Mononuclear cell (primary cell): ENCODE measurements at regions not wholly inside any gene's neighbourhood (a gene's known extent, or its start where the extent isn't known, plus 50 kb on each side); places are given as distances from the start of the nearest gene placed in this dataset.

ENCODE experiments used
- H3K27me3 ChIP-seq: 2 replicates; pipeline ENCODE4 v1.6.0; 2011; ENCODE audit warnings: low read length, control low read depth; ENCODE audit not compliant: insufficient read depth
- H3K4me1 ChIP-seq: 2 replicates; pipeline ENCODE4 v1.5.1; 2011; ENCODE audit warnings: mild to moderate bottlenecking, low read length, control low read depth; ENCODE audit not compliant: insufficient read depth
- H3K4me3 ChIP-seq: 2 replicates; pipeline ENCODE4 v1.5.1; 2011; ENCODE audit warnings: mild to moderate bottlenecking, low read length, moderate library complexity
- H3K9me3 ChIP-seq: 2 replicates; pipeline ENCODE4 v1.5.1; 2011; ENCODE audit warnings: low read depth, mild to moderate bottlenecking, control low read depth, low read length

GRCh38 chr12:127074161-127074560 is 1192.8 kb upstream of the TMEM132C start:
- Histone ChIP-seq H3K9me3 (no peaks in the 10 kb centered on the region), H3K27me3 (no peaks in the 10 kb centered on the region), H3K4me3 (no peak overlapping the region), H3K4me1 (no peaks in the 10 kb centered on the region)

GRCh38 chr12:127075981-127076380 is 1191.0 kb upstream of the TMEM132C start:
- H3K9me3 ChIP-seq: no peaks in the 10 kb centered on the region

GRCh38 chr12:127077262-127078045 is 1189.5 kb upstream of the TMEM132C start:
- Histone ChIP-seq H3K27me3 (no peaks in the 10 kb centered on the region), H3K4me3 (no peak overlapping the region), H3K4me1 (no peaks in the 10 kb centered on the region), H3K9me3 (no peaks in the 10 kb centered on the region)

More at GRCh38 chr12:127075981-127076380, 1191.0 kb upstream of the TMEM132C start:
- no peak overlapping the region for H3K4me3 ChIP-seq
- H3K4me1 ChIP-seq: no peaks in the 10 kb centered on the region
- no peaks in the 10 kb centered on the region for H3K27me3 ChIP-seq

GRCh38 chr12:127078577-127079350 is 1188.2 kb upstream of the TMEM132C start:
- no peaks in the 10 kb centered on the region for H3K27me3 ChIP-seq
- no peak overlapping the region for H3K4me3 ChIP-seq
- H3K9me3 ChIP-seq: no peaks in the 10 kb centered on the region
- H3K4me1 ChIP-seq: no peaks in the 10 kb centered on the region

- Histone ChIP-seq H3K4me3 (no peak overlapping the region), H3K27me3 (no peaks in the 10 kb centered on the region), H3K9me3 (no peaks in the 10 kb centered on the region), H3K4me1 (no peaks in the 10 kb centered on the region)
Observed at GRCh38 chr12:127079636-127080035, 1187.3 kb upstream of the TMEM132C start.

- Histone ChIP-seq H3K4me1 (no peaks in the 10 kb centered on the region), H3K9me3 (no peaks in the 10 kb centered on the region), H3K4me3 (no peak overlapping the region), H3K27me3 (no peaks in the 10 kb centered on the region)
Observed at GRCh38 chr12:127081058-127081457, 1185.9 kb upstream of the TMEM132C start.

GRCh38 chr12:127083008-127083949 is 1183.7 kb upstream of the TMEM132C start:
- Histone ChIP-seq H3K4me3 (peak overlapping the region; percentile 15), H3K9me3 (no peaks in the 10 kb centered on the region)

GRCh38 chr12:127101076-127101475 is 1165.9 kb upstream of the TMEM132C start:
- H3K4me3 ChIP-seq: no peak overlapping the region
- H3K9me3 ChIP-seq: no peaks in the 10 kb centered on the region
- H3K4me1 ChIP-seq: no peaks in the 10 kb centered on the region
- no peaks in the 10 kb centered on the region for H3K27me3 ChIP-seq

More at GRCh38 chr12:127083008-127083949, 1183.7 kb upstream of the TMEM132C start:
- Histone ChIP-seq H3K27me3 (no peaks in the 10 kb centered on the region), H3K4me1 (no peaks in the 10 kb centered on the region)

GRCh38 chr12:127106041-127106440 is 1160.9 kb upstream of the TMEM132C start:
- no peak overlapping the region for H3K4me3 ChIP-seq
- H3K4me1 ChIP-seq: no peaks in the 10 kb centered on the region
- no peaks in the 10 kb centered on the region for H3K27me3 ChIP-seq
- H3K9me3 ChIP-seq: no peaks in the 10 kb centered on the region

- Histone ChIP-seq H3K4me3 (no peak overlapping the region), H3K9me3 (no peaks in the 10 kb centered on the region), H3K4me1 (no peaks in the 10 kb centered on the region), H3K27me3 (no peaks in the 10 kb centered on the region)
Observed at GRCh38 chr12:127106697-127107096, 1160.3 kb upstream of the TMEM132C start.

- Histone ChIP-seq H3K9me3 (no peaks in the 10 kb centered on the region), H3K27me3 (no peaks in the 10 kb centered on the region), H3K4me3 (no peak overlapping the region), H3K4me1 (no peaks in the 10 kb centered on the region)
Observed at GRCh38 chr12:127107744-127108143, 1159.2 kb upstream of the TMEM132C start.

GRCh38 chr12:127108360-127109215 is 1158.4 kb upstream of the TMEM132C start:
- no peaks in the 10 kb centered on the region for H3K9me3 ChIP-seq
- H3K27me3 ChIP-seq: no peaks in the 10 kb centered on the region
- no peak overlapping the region for H3K4me3 ChIP-seq
- no peaks in the 10 kb centered on the region for H3K4me1 ChIP-seq

GRCh38 chr12:127113945-127114344 is 1153.0 kb upstream of the TMEM132C start:
- H3K4me3 ChIP-seq: no peak overlapping the region
- no peaks in the 10 kb centered on the region for H3K27me3 ChIP-seq
- no peaks in the 10 kb centered on the region for H3K9me3 ChIP-seq
- H3K4me1 ChIP-seq: no peaks in the 10 kb centered on the region

- no peaks in the 10 kb centered on the region for H3K27me3 ChIP-seq
- H3K9me3 ChIP-seq: no peaks in the 10 kb centered on the region
- no peak overlapping the region for H3K4me3 ChIP-seq
- no peaks in the 10 kb centered on the region for H3K4me1 ChIP-seq
Observed at GRCh38 chr12:127115468-127116035, 1151.4 kb upstream of the TMEM132C start.
